ENCODE measurements at regions not wholly inside any gene's neighbourhood (a gene's known extent, or its start where the extent isn't known, plus 50 kb on each side); places are given as distances from the start of the nearest gene placed in this dataset.
"Not testable (repeated sequence)": the region's sequence is repeated elsewhere in the genome, so short reads cannot be mapped to it uniquely, and the experiment has no call there.

- DNase-seq, result no peak
Measured at GRCh38 chr6:8820313-8820712, 385.0 kb upstream of the SLC35B3 start.

- no peak for DNase-seq
Measured at GRCh38 chr6:8819446-8819845, 384.1 kb upstream of the SLC35B3 start.

GRCh38 chr6:8814440-8815000, 379.2 kb upstream of the SLC35B3 start:
- DNase-seq, result no peak

GRCh38 chr6:8810325-8810724, 375.0 kb upstream of the SLC35B3 start:
- DNase-seq, result no peak

- no peak for DNase-seq
Measured at GRCh38 chr6:8809662-8810061, 374.3 kb upstream of the SLC35B3 start.

GRCh38 chr6:8803181-8803760, 367.9 kb upstream of the SLC35B3 start:
- no peak for DNase-seq

- not testable (repeated sequence) for DNase-seq
Measured at GRCh38 chr6:8802397-8802796, 367.1 kb upstream of the SLC35B3 start.

GRCh38 chr6:8794420-8794819, 359.1 kb upstream of the SLC35B3 start:
- DNase-seq, result no peak

- no peak for DNase-seq
Measured at GRCh38 chr6:8789878-8790277, 354.5 kb upstream of the SLC35B3 start.

- peak; percentile 19 for DNase-seq
Measured at GRCh38 chr6:8785223-8785622, 349.9 kb upstream of the SLC35B3 start.

- no peak for DNase-seq
Measured at GRCh38 chr6:8783191-8783590, 347.8 kb upstream of the SLC35B3 start.

GRCh38 chr6:8780653-8781052, 345.3 kb upstream of the SLC35B3 start:
- no peak for DNase-seq

GRCh38 chr6:8764733-8765132, 329.4 kb upstream of the SLC35B3 start:
- DNase-seq, result no peak

GRCh38 chr6:8760951-8761350, 325.6 kb upstream of the SLC35B3 start:
- DNase-seq, result no peak

GRCh38 chr6:8758412-8758811, 323.1 kb upstream of the SLC35B3 start:
- no peak for DNase-seq

GRCh38 chr6:8750627-8751026, 315.3 kb upstream of the SLC35B3 start:
- no peak for DNase-seq

- DNase-seq, result no peak
Measured at GRCh38 chr6:8749465-8749864, 314.1 kb upstream of the SLC35B3 start.

GRCh38 chr6:8743170-8743745, 307.9 kb upstream of the SLC35B3 start:
- no peak for DNase-seq

- no peak for DNase-seq
Measured at GRCh38 chr6:8739454-8739853, 304.1 kb upstream of the SLC35B3 start.

GRCh38 chr6:8738951-8739350, 303.6 kb upstream of the SLC35B3 start:
- no peak for DNase-seq

GRCh38 chr6:8736156-8736895, 301.0 kb upstream of the SLC35B3 start:
- peak; percentile 35 for DNase-seq

- DNase-seq, result no peak
Measured at GRCh38 chr6:8733879-8734278, 298.5 kb upstream of the SLC35B3 start.

GRCh38 chr6:8731874-8732273, 296.5 kb upstream of the SLC35B3 start:
- no peak for DNase-seq
